Testis (tissue), 2 donors: ENCODE measurements at regions not wholly inside any gene's neighbourhood (a gene's known extent, or its start where the extent isn't known, plus 50 kb on each side); places are given as distances from the start of the nearest gene placed in this dataset.

Experiments used
- DNase-seq: peaks from one replicate; pipeline ENCODE4 v3.0.0-alpha.2; 2019
- H3K27ac ChIP-seq, 2 donors: fragments of 200-600 bp; sonication (generic); one replicate each; pipeline ENCODE4 v1.5.1; 2019
- H3K27me3 ChIP-seq: fragments of 200-600 bp; sonication (generic); one replicate; pipeline ENCODE4 v1.5.1; 2019
- H3K36me3 ChIP-seq: fragments of 200-600 bp; sonication (generic); one replicate; pipeline ENCODE4 v1.5.1; 2017; ENCODE audit warnings: low read depth; ENCODE audit errors: missing control alignments
- H3K4me1 ChIP-seq: fragments of 200-600 bp; sonication (generic); one replicate; pipeline ENCODE4 v1.5.1; 2019
- H3K4me3 ChIP-seq, 2 donors: fragments of 200-600 bp; sonication (generic); one replicate each; pipeline ENCODE4 v1.5.1; 2017 to 2019
- H3K9me3 ChIP-seq: fragments of 200-600 bp; sonication (generic); one replicate; pipeline ENCODE4 v1.5.1; 2017
- CTCF ChIP-seq, 3 experiments: fragments of 450-650 bp in 2 of 3; fragments of 200-600 bp in 1 of 3; sonication (generic) in 1 of 3; IDR thresholded peaks; one replicate each; pipeline ENCODE4 v1.5.1; 2016 to 2019; ENCODE audit warnings: antibody characterized with exemption in 3 of 3, mild to moderate bottlenecking in 2 of 3, moderate library complexity in 1 of 3
- POLR2A ChIP-seq: fragments of 450-650 bp; IDR thresholded peaks from one replicate; pipeline ENCODE4 v1.6.1; 2017; ENCODE audit warnings: antibody characterized with exemption, mild to moderate bottlenecking, moderate library complexity
- WGBS, 2 donors: methylation state at CpG; one replicate each; pipeline ENCODE4 v1.1.5; 2018; 5-methylcytosine and 5-hydroxymethylcytosine counted together
- intact Hi-C: fragments of 100-400 bp; cut with DNase I; formaldehyde crosslinking; loops from one replicate; pipeline ENCODE4 v1.15.1; 2023; ENCODE audit warnings: low total_unique reads

GRCh38 chr10:85145966-85146365 is 817.6 kb downstream of the CCSER2 start:
- H3K27ac ChIP-seq = no peak overlapping the region
- H3K36me3 ChIP-seq = no peaks in the 10 kb centered on the region
- DNase-seq = no peak
- no peak overlapping the region for H3K4me3 ChIP-seq
- H3K27me3 ChIP-seq = no peaks in the 10 kb centered on the region
- H3K4me1 ChIP-seq = no peaks in the 10 kb centered on the region
- TF ChIP-seq POLR2A = no peak
- TF ChIP-seq CTCF (IDR thresholded peaks at IDR 0.05) = no peak
- intact Hi-C loops = no loop called here
- no peaks in the 10 kb centered on the region for H3K9me3 ChIP-seq
- WGBS, 2 donors = 77 to 92% methylated on average over 5 of the region's 5 CpGs

GRCh38 chr10:85147346-85148250 is 819.2 kb downstream of the CCSER2 start:
- WGBS, 2 donors = 90 to 96% methylated on average over 1 of the region's 1 CpG
- no peaks in the 10 kb centered on the region for H3K9me3 ChIP-seq
- H3K36me3 ChIP-seq = no peaks in the 10 kb centered on the region
- intact Hi-C loops = no loop called here
- no peak for DNase-seq
- no peak overlapping the region for H3K4me3 ChIP-seq
- no peaks in the 10 kb centered on the region for H3K4me1 ChIP-seq
- H3K27ac ChIP-seq = no peak overlapping the region
- TF ChIP-seq POLR2A = no peak
- TF ChIP-seq CTCF (IDR thresholded peaks at IDR 0.05) = no peak
- H3K27me3 ChIP-seq = no peaks in the 10 kb centered on the region

- H3K27ac ChIP-seq = no peak overlapping the region
- no peak for DNase-seq
- 79 to 80% methylated on average over 15 of the region's 15 CpGs for WGBS, 2 donors
Observed at GRCh38 chr10:85148693-85149640, 820.6 kb downstream of the CCSER2 start.

GRCh38 chr10:85149766-85150165 is 821.4 kb downstream of the CCSER2 start:
- DNase-seq = no peak
- H3K9me3 ChIP-seq = no peaks in the 10 kb centered on the region
- intact Hi-C loops = no loop called here
- no peaks in the 10 kb centered on the region for H3K36me3 ChIP-seq
- TF ChIP-seq CTCF (IDR thresholded peaks at IDR 0.05) (no peak), POLR2A (no peak)
- no peak overlapping the region for H3K4me3 ChIP-seq
- no peaks in the 10 kb centered on the region for H3K4me1 ChIP-seq
- H3K27me3 ChIP-seq = no peaks in the 10 kb centered on the region
- WGBS, 2 donors = 80 to 94% methylated on average over 2 of the region's 2 CpGs
- no peak overlapping the region for H3K27ac ChIP-seq

More at GRCh38 chr10:85148693-85149640, 820.6 kb downstream of the CCSER2 start:
- Histone ChIP-seq H3K27me3 (no peaks in the 10 kb centered on the region), H3K4me3 (no peak overlapping the region), H3K4me1 (no peaks in the 10 kb centered on the region), H3K9me3 (no peaks in the 10 kb centered on the region), H3K36me3 (no peaks in the 10 kb centered on the region)
- intact Hi-C loops = no loop called here
- TF ChIP-seq CTCF (IDR thresholded peaks at IDR 0.05) (no peak), POLR2A (no peak)
